HUES64 (cell line): ENCODE measurements at regions not wholly inside any gene's neighbourhood (a gene's known extent, or its start where the extent isn't known, plus 50 kb on each side); places are given as distances from the start of the nearest gene placed in this dataset.

Source experiments
- H3K27ac ChIP-seq: 2 replicates; pipeline ENCODE4 v1.7.0; 2013; ENCODE audit warnings: low read depth, low read length, inconsistent platforms
- H3K27me3 ChIP-seq: 2 replicates; pipeline ENCODE4 v1.6.1; 2013; ENCODE audit warnings: mild to moderate bottlenecking, low read length; ENCODE audit not compliant: insufficient read depth
- H3K36me3 ChIP-seq: 2 replicates; pipeline ENCODE4 v1.6.1; 2013; ENCODE audit warnings: mild to moderate bottlenecking, low read length; ENCODE audit not compliant: insufficient read depth
- H3K4me1 ChIP-seq: 2 replicates; pipeline ENCODE4 v1.6.1; 2013; ENCODE audit warnings: mild to moderate bottlenecking, low read length, moderate library complexity; ENCODE audit not compliant: insufficient read depth
- H3K4me3 ChIP-seq: 2 replicates; pipeline ENCODE4 v1.5.1; 2013; ENCODE audit warnings: mild to moderate bottlenecking, low read length, moderate library complexity
- H3K9ac ChIP-seq: 2 replicates; pipeline ENCODE4 v1.6.1; 2013; ENCODE audit warnings: mild to moderate bottlenecking, low read depth, low read length
- H3K9me3 ChIP-seq: 2 replicates; pipeline ENCODE4 v1.6.1; 2013; ENCODE audit warnings: low read depth, low read length; ENCODE audit not compliant: insufficient read depth
- WGBS: fragments of 150-250, 120-280 bp; methylation state at CpG from one replicate; pipeline ENCODE4 v1.1.7; 2013; ENCODE audit warnings: missing lambda C conversion rate; 5-methylcytosine and 5-hydroxymethylcytosine counted together

DNA sequence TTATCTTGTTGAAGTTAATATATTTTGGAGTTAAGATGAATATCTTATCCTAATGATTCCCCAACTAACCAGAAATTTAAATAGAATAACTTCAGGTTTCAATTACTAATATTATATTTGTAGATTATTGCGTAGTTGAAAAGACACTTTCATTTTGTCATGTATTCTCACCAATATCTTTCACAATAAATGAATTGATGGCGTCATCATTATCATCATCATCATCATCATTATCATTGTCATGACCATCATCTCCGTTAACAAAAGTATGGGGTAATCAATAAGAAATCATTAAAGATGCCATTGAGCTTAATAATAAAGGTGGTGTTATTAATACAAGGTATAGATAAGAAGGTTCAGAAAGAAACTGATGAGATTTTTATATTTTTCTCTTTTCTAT lies 768.8 kb upstream of the SLC10A2 start:
- H3K9me3 ChIP-seq = peaks cover 17% of the 10 kb centered on the region
- H3K27me3 ChIP-seq = no peaks in the 10 kb centered on the region
- no peak overlapping the region for H3K4me3 ChIP-seq
- no peaks in the 10 kb centered on the region for H3K36me3 ChIP-seq
- peaks cover 9% of the 10 kb centered on the region; the same call in 1 of the 2 replicates for H3K4me1 ChIP-seq
- no peak overlapping the region for H3K9ac ChIP-seq
- WGBS = 100% methylated on average over 2 of the region's 3 CpGs
- no peak overlapping the region for H3K27ac ChIP-seq

DNA sequence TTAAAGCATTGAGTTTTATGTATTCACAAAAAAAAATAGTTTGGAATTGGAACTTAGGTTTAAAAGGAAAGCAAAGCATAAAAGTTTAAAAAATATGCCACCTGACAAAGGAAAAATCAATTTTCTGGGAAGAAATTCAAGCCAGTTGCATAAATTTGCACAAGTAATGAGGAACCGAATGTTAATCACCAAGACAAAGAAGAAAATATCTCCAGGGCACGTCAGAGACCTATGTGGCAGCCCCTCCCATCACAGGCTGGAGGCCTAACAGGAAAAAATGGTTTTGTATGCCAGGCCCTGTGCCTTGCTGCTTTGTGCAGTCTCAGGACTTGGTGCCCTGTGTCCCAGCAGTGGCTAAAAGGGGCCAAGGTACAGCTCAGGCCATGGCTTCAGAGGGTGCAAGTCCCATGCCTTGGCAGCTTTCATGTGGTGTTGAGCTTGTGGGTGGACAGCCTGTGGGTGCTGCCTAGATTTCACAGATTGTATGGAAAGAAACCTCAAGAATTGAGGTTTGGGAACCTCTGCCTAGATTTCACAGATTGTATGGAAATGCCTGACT lies 767.2 kb upstream of the SLC10A2 start:
- no peak overlapping the region for H3K27ac ChIP-seq
- H3K9ac ChIP-seq = no peak overlapping the region
- H3K4me1 ChIP-seq = peaks cover 9% of the 10 kb centered on the region; the same call in 1 of the 2 replicates
- 83% methylated on average over 2 of the region's 2 CpGs for WGBS
- H3K4me3 ChIP-seq = no peak overlapping the region
- H3K27me3 ChIP-seq = no peaks in the 10 kb centered on the region
- H3K36me3 ChIP-seq = no peaks in the 10 kb centered on the region
- H3K9me3 ChIP-seq = peaks cover 17% of the 10 kb centered on the region

DNA sequence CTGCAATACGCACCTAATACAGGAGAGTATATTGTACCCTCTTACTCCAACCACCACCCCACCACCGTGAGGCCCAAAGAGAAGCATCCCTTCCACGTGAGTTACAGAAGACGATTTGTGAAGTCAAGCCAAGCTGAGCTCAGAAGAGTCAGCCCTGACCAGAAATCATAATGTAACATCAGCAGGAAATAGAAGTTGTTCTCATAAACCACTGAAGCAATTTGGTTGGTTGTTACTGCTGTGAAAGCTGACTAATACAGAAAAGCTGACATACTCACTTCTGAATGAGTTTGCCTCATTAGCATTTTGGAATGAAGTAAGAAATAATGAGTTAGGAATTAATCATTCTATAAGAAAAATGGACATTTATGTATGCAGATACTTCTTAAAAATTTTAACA lies 749.4 kb upstream of the SLC10A2 start:
- H3K9ac ChIP-seq = no peak overlapping the region
- no peak overlapping the region for H3K27ac ChIP-seq
- H3K9me3 ChIP-seq = no peaks in the 10 kb centered on the region
- no peaks in the 10 kb centered on the region for H3K4me1 ChIP-seq
- H3K4me3 ChIP-seq = no peak overlapping the region
- H3K36me3 ChIP-seq = no peaks in the 10 kb centered on the region
- H3K27me3 ChIP-seq = no peaks in the 10 kb centered on the region
- WGBS = 98% methylated on average over 4 of the region's 4 CpGs

DNA sequence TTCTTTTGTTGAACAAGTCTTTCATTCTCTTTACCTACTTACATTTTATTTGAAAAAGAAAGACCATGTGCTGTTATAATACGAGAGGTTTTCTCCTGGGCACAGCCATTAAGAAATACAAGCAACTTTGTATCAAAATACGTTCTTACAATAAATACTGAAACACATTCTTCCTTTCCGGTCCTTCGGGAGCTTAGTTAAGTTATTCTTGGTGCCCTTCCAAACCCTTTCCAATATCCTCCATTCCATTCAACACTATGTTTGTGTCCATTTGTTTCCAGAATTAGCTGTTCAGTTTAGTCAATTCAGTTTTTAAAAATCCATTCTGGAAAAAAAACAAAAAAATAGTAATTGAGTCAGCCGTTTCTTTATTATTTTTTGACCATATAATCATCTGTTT lies 746.8 kb upstream of the SLC10A2 start:
- no peaks in the 10 kb centered on the region for H3K4me1 ChIP-seq
- 95% methylated on average over 4 of the region's 5 CpGs for WGBS
- H3K9ac ChIP-seq = no peak overlapping the region
- no peaks in the 10 kb centered on the region for H3K9me3 ChIP-seq
- H3K36me3 ChIP-seq = no peaks in the 10 kb centered on the region
- no peak overlapping the region for H3K4me3 ChIP-seq
- H3K27ac ChIP-seq = no peak overlapping the region
- no peaks in the 10 kb centered on the region for H3K27me3 ChIP-seq

DNA sequence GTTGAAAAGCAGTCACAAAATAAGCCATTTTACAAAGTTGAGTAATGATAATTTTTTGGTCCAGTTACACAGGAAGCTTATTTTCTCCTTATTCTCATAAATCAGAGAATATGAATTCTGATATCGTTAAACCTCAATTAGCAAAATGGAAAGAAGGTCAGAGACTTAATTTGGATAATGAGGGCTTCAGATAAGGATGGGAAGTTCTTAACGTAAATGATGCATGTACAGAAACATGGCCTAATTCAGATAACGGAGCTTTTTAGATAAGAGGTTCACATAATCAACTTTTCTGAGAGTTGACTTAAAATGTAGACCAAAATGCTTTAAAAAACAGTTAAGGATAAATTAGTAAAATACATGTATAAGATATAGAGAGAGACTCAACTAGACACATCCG lies 746.3 kb upstream of the SLC10A2 start:
- no peaks in the 10 kb centered on the region for H3K9me3 ChIP-seq
- no peaks in the 10 kb centered on the region for H3K36me3 ChIP-seq
- 100% methylated on average over 3 of the region's 4 CpGs for WGBS

DNA sequence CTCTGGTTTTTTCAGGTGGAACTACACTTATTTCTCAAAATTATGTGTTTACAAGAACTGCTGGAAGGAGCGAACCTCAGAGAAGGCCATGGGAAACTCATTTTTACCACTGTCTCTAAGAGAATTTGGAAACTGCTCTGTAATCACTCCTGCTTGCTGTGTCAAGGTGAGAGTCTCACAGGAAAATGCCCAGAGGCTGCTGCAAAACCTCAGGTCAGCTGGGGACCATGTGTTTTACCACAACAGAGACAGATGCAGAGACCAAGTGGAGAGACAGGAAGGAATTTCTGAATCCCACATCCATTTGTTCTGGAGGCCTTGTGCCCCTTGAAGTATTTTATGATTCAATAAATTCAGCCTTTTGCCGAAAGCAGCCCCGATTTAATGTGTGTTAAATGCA lies 743.8 kb upstream of the SLC10A2 start:
- H3K27ac ChIP-seq = no peak overlapping the region
- no peaks in the 10 kb centered on the region for H3K9me3 ChIP-seq
- no peak overlapping the region for H3K9ac ChIP-seq
- H3K4me1 ChIP-seq = no peaks in the 10 kb centered on the region
- no peak overlapping the region for H3K4me3 ChIP-seq
- H3K36me3 ChIP-seq = no peaks in the 10 kb centered on the region
- 98% methylated on average over 3 of the region's 3 CpGs for WGBS
- H3K27me3 ChIP-seq = no peaks in the 10 kb centered on the region

More for the DNA sequence above, 746.3 kb upstream of the SLC10A2 start:
- Histone ChIP-seq H3K27ac (no peak overlapping the region), H3K4me3 (no peak overlapping the region), H3K9ac (no peak overlapping the region), H3K27me3 (no peaks in the 10 kb centered on the region), H3K4me1 (no peaks in the 10 kb centered on the region)

DNA sequence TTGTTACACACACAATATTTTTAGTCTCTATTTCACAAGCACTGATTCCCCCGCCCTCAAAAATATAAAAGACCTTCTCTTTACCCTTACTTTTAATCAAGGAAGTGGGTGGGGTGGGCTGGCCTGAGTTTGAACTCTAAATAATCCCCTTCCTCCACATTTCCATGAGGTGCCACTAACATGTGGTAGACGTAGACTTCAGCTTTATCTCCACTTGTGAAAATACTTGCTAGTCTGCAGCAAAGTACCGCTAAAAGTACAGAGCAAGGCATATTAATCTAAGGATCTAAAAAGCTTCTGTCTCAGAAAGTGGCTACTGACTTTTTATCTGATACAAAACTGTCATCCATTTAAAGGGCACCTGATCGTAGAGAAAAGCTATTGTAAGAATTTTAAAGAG lies 739.6 kb upstream of the SLC10A2 start:
- Histone ChIP-seq H3K36me3 (no peaks in the 10 kb centered on the region), H3K4me1 (no peaks in the 10 kb centered on the region), H3K9me3 (no peaks in the 10 kb centered on the region), H3K9ac (no peak overlapping the region), H3K4me3 (no peak overlapping the region), H3K27me3 (no peaks in the 10 kb centered on the region), H3K27ac (no peak overlapping the region)
- 94% methylated on average over 3 of the region's 4 CpGs for WGBS

DNA sequence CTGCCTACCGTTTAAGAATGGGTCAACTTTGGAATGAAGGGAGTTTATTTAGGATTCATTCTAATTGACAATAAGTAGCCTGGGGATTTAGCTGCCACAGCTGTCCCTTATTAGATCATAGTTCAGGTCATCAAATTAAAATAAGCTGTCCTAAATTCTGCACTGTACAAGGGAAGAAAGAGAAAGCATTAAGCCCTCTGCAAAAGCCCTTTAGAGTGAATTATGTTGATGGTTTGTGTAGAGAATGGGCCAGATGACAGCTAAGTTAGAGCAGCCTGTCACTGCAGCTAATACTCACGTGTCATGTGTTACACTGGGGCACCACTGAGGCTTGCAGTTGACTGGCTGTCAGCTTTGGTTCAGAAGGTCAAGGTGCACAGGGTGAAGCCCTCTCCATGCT lies 737.1 kb upstream of the SLC10A2 start:
- H3K36me3 ChIP-seq = no peaks in the 10 kb centered on the region

DNA sequence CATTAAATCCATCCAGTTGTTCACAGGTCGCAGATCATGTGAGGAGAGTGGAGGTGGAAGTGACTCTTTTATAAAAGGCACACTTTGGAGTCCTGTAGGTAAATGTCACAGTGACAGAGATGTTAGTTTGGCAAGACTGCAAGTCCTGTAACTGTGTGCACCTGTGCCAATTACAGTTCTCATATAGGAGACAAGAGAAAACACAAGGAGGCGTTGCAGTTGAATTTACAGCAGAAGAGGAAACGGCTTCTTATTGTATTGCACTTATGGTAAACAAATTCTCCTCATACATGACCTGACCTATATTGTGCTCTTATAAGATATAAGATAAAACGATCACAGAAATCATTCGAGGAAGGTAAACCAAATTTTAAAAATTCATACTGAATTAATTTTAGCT lies 732.8 kb upstream of the SLC10A2 start:
- Histone ChIP-seq H3K4me3 (no peak overlapping the region), H3K4me1 (no peaks in the 10 kb centered on the region), H3K36me3 (no peaks in the 10 kb centered on the region), H3K27me3 (no peaks in the 10 kb centered on the region), H3K27ac (no peak overlapping the region), H3K9me3 (no peaks in the 10 kb centered on the region), H3K9ac (no peak overlapping the region)
- WGBS = 96% methylated on average over 2 of the region's 5 CpGs

More for the DNA sequence above, 737.1 kb upstream of the SLC10A2 start:
- no peak overlapping the region for H3K27ac ChIP-seq
- H3K27me3 ChIP-seq = no peaks in the 10 kb centered on the region
- H3K9me3 ChIP-seq = no peaks in the 10 kb centered on the region
- 89% methylated on average over 1 of the region's 2 CpGs for WGBS
- H3K9ac ChIP-seq = no peak overlapping the region
- no peaks in the 10 kb centered on the region for H3K4me1 ChIP-seq
- H3K4me3 ChIP-seq = no peak overlapping the region

DNA sequence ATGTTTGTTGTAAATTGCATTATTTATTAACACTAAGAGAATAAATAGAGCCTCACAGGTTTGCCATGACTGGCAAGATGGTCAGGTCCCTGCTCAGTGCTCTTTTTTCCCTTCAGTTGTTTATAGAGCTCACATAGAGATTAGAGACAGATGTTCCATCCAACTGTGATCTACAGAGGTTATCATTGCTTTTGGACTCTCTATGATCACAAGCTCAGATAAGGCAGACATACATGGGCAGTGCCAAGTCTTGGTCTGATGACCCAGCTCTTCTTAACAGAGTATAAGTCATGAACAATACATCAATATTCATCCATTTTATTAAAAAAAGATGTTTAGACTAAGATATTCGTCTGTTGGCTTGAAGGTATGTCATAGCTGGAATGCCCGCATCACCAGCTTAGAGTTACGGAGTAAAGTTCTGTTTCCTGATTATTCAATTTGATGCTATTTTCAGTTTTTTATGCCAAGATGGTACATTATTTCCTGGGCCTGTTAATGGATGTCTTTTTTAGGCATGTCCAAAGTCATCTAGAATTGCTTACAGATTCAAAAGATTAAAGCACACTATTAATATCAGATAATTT lies 729.8 kb upstream of the SLC10A2 start:
- Histone ChIP-seq H3K4me1 (no peaks in the 10 kb centered on the region), H3K27ac (no peak overlapping the region), H3K36me3 (no peaks in the 10 kb centered on the region), H3K9ac (no peak overlapping the region), H3K9me3 (no peaks in the 10 kb centered on the region), H3K4me3 (no peak overlapping the region), H3K27me3 (no peaks in the 10 kb centered on the region)
- WGBS = 96% methylated on average over 3 of the region's 3 CpGs

DNA sequence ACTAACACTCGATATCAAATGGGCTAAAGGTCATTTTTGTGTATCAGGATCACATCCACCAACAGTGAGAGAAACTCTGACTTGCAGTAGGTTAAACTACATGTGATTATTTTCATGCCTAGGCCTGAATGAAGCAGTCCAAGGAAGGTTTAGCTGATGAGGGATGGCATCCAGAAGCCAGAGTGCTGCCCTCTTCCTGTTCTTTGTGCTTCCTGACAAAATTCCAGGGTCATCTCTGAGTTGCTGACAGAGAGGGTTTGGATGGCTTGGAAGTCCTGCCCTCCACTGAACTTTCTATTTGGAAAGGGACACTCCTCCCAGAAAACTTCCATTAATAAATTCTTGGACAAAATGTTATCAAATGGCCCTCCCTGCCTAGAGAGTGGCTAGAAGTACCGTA lies 728.3 kb upstream of the SLC10A2 start:
- no peaks in the 10 kb centered on the region for H3K36me3 ChIP-seq
- 98% methylated on average over 2 of the region's 2 CpGs for WGBS
- no peak overlapping the region for H3K4me3 ChIP-seq
- no peaks in the 10 kb centered on the region for H3K4me1 ChIP-seq
- H3K27me3 ChIP-seq = no peaks in the 10 kb centered on the region
- H3K27ac ChIP-seq = no peak overlapping the region
- no peaks in the 10 kb centered on the region for H3K9me3 ChIP-seq
- H3K9ac ChIP-seq = no peak overlapping the region
